H9 (cell line): ENCODE measurements at regions not wholly inside any gene's neighbourhood (a gene's known extent, or its start where the extent isn't known, plus 50 kb on each side); places are given as distances from the start of the nearest gene placed in this dataset.
"Not testable (repeated sequence)": the region's sequence is repeated elsewhere in the genome, so short reads cannot be mapped to it uniquely, and the experiment has no call there.

Experiments used
- DNase-seq: peaks from one replicate; pipeline ENCODE4 v3.0.0-alpha.2; 2017
- H2AFZ ChIP-seq: one replicate; pipeline ENCODE4 v1.6.1; 2013; ENCODE audit warnings: mild to moderate bottlenecking, low read length, control low read depth, moderate library complexity
- H2AK5ac ChIP-seq: 2 replicates; pipeline ENCODE4 v1.6.1; 2013; ENCODE audit warnings: low read length, control low read depth, mixed read lengths; ENCODE audit not compliant: insufficient read length
- H2BK120ac ChIP-seq: one replicate; pipeline ENCODE4 v1.6.1; 2013; ENCODE audit warnings: low read depth, mild to moderate bottlenecking, low read length, control low read depth, inconsistent platforms; ENCODE audit not compliant: poor library complexity, severe bottlenecking
- H2BK12ac ChIP-seq: 2 replicates; pipeline ENCODE4 v1.6.1; 2013; ENCODE audit warnings: low read length, control low read depth, mixed read lengths, low read depth; ENCODE audit not compliant: insufficient read length
- H2BK15ac ChIP-seq: 2 replicates; pipeline ENCODE4 v1.6.1; 2013; ENCODE audit warnings: low read depth, low read length, control low read depth
- H2BK20ac ChIP-seq: one replicate; pipeline ENCODE4 v1.6.1; 2013; ENCODE audit warnings: low read depth, mild to moderate bottlenecking, low read length, control low read depth, inconsistent platforms; ENCODE audit not compliant: poor library complexity, severe bottlenecking
- H2BK5ac ChIP-seq: 2 replicates; pipeline ENCODE4 v1.6.1; 2013; ENCODE audit warnings: low read length, control low read depth, mixed read lengths; ENCODE audit not compliant: insufficient read length
- H3K14ac ChIP-seq: 2 replicates; pipeline ENCODE4 v1.6.1; 2013; ENCODE audit warnings: low read length, control low read depth; ENCODE audit not compliant: insufficient read depth
- H3K18ac ChIP-seq: 2 replicates; pipeline ENCODE4 v1.6.1; 2013; ENCODE audit warnings: low read depth, mild to moderate bottlenecking, mixed read lengths, low read length, control low read depth; ENCODE audit not compliant: insufficient read length
- H3K23ac ChIP-seq: 2 replicates; pipeline ENCODE4 v1.6.1; 2013; ENCODE audit warnings: low read length, control low read depth, mixed read lengths, low read depth; ENCODE audit not compliant: insufficient read length
- H3K23me2 ChIP-seq: 2 replicates; pipeline ENCODE4 v1.6.1; 2013; ENCODE audit warnings: low read depth, mild to moderate bottlenecking, mixed read lengths, low read length, control low read depth; ENCODE audit not compliant: insufficient read length, poor library complexity, severe bottlenecking
- H3K27ac ChIP-seq: 2 replicates; pipeline ENCODE4 v1.5.1; 2013; ENCODE audit warnings: low read length, control low read depth, mixed read lengths, low read depth; ENCODE audit not compliant: insufficient read length
- H3K27me3 ChIP-seq: 2 replicates; pipeline ENCODE4 v1.6.1; 2013; ENCODE audit warnings: low read length, control low read depth, inconsistent platforms; ENCODE audit not compliant: insufficient read depth
- H3K4ac ChIP-seq: 2 replicates; pipeline ENCODE4 v1.6.1; 2013; ENCODE audit warnings: low read depth, mild to moderate bottlenecking, control low read depth, inconsistent platforms, low read length, moderate library complexity
- H3K4me1 ChIP-seq: 2 replicates; pipeline ENCODE4 v1.6.1; 2013; ENCODE audit warnings: low read length, control low read depth, inconsistent platforms; ENCODE audit not compliant: insufficient read depth
- H3K4me2 ChIP-seq: 2 replicates; pipeline ENCODE4 v1.6.1; 2013; ENCODE audit warnings: low read length, control low read depth, mixed read lengths; ENCODE audit not compliant: insufficient read length, insufficient read depth
- H3K56ac ChIP-seq: 2 replicates; pipeline ENCODE4 v1.6.1; 2013; ENCODE audit warnings: low read depth, mild to moderate bottlenecking, mixed read lengths, low read length, control low read depth; ENCODE audit not compliant: insufficient read length
- H3K79me1 ChIP-seq: 2 replicates; pipeline ENCODE4 v1.6.1; 2013; ENCODE audit warnings: low read depth, mild to moderate bottlenecking, moderate library complexity, low read length, control low read depth, inconsistent platforms; ENCODE audit not compliant: insufficient read depth, poor library complexity, severe bottlenecking
- H3K79me2 ChIP-seq: 2 replicates; pipeline ENCODE4 v1.6.1; 2013; ENCODE audit warnings: low read length, control low read depth, inconsistent platforms; ENCODE audit not compliant: insufficient read depth
- H3K9ac ChIP-seq: 2 replicates; pipeline ENCODE4 v1.6.1; 2013; ENCODE audit warnings: low read length, control low read depth, mixed read lengths; ENCODE audit not compliant: insufficient read length; ENCODE audit errors: extremely low read depth
- H3K9me3 ChIP-seq: one replicate; pipeline ENCODE4 v1.6.1; 2013; ENCODE audit warnings: low read depth, low read length, inconsistent platforms; ENCODE audit not compliant: control insufficient read depth
- H3T11ph ChIP-seq: one replicate; pipeline ENCODE4 v1.6.1; 2013; ENCODE audit warnings: mild to moderate bottlenecking, low read length, control low read depth, inconsistent platforms
- H4K20me1 ChIP-seq: one replicate; pipeline ENCODE4 v1.6.1; 2013; ENCODE audit not compliant: control insufficient read depth, insufficient read length, insufficient read depth
- H4K5ac ChIP-seq: 2 replicates; pipeline ENCODE4 v1.6.1; 2013; ENCODE audit warnings: low read depth, mild to moderate bottlenecking, mixed read lengths, low read length, control low read depth; ENCODE audit not compliant: insufficient read length
- H4K8ac ChIP-seq: replicated peaks from 2 replicates; pipeline ENCODE4 v1.6.1; 2013; ENCODE audit warnings: low read length, control low read depth, mixed read lengths, low read depth; ENCODE audit not compliant: insufficient read length
- H4K91ac ChIP-seq: 2 replicates; pipeline ENCODE4 v1.6.1; 2013; ENCODE audit warnings: low read depth, mild to moderate bottlenecking, moderate library complexity, mixed read lengths, low read length, control low read depth; ENCODE audit not compliant: insufficient read length
- H3K27ac Mint-ChIP-seq, 3 experiments: 2 replicates in 2 of 3; 3 replicates in 1 of 3; pipeline ENCODE4 v1.8.0; 2020 to 2021; ENCODE audit warnings: mixed read lengths in 3 of 3, mild to moderate bottlenecking in 1 of 3, moderate library complexity in 1 of 3
- H3K27me3 Mint-ChIP-seq: 2 replicates; pipeline ENCODE4 v1.8.0; 2021; ENCODE audit warnings: low read depth, mild to moderate bottlenecking, moderate library complexity, mixed read lengths
- H3K36me3 Mint-ChIP-seq, 3 experiments: 2 replicates in 2 of 3; 3 replicates in 1 of 3; pipeline ENCODE4 v1.8.0; 2020 to 2021; ENCODE audit warnings: low read depth in 3 of 3, mixed read lengths in 3 of 3; ENCODE audit not compliant: insufficient read depth in 1 of 3
- H3K4me1 Mint-ChIP-seq, 2 experiments: 2 replicates each; pipeline ENCODE4 v1.8.0; 2020; ENCODE audit warnings: mixed read lengths in 2 of 2
- H3K4me3 Mint-ChIP-seq, 2 experiments: 2 replicates in 1 of 2; 3 replicates in 1 of 2; pipeline ENCODE4 v1.8.0; 2020 to 2021; ENCODE audit warnings: mild to moderate bottlenecking in 2 of 2, mixed read lengths in 2 of 2, moderate library complexity in 1 of 2
- H3K9me3 Mint-ChIP-seq, 2 experiments: 2 replicates in 1 of 2; 3 replicates in 1 of 2; pipeline ENCODE4 v1.8.0; 2020; ENCODE audit warnings: mild to moderate bottlenecking in 2 of 2, mixed read lengths in 2 of 2, moderate library complexity in 1 of 2
- WGBS: extraction: QIAGEN DNeasy Blood & Tissue Kit; methylation state at CpG from one replicate; pipeline ENCODE4 v1.1.7; 2013; ENCODE audit warnings: missing lambda C conversion rate, low lambda C conversion rate, mixed read lengths; ENCODE audit not compliant: insufficient read length; ENCODE audit errors: extremely low coverage; 5-methylcytosine and 5-hydroxymethylcytosine counted together

DNA sequence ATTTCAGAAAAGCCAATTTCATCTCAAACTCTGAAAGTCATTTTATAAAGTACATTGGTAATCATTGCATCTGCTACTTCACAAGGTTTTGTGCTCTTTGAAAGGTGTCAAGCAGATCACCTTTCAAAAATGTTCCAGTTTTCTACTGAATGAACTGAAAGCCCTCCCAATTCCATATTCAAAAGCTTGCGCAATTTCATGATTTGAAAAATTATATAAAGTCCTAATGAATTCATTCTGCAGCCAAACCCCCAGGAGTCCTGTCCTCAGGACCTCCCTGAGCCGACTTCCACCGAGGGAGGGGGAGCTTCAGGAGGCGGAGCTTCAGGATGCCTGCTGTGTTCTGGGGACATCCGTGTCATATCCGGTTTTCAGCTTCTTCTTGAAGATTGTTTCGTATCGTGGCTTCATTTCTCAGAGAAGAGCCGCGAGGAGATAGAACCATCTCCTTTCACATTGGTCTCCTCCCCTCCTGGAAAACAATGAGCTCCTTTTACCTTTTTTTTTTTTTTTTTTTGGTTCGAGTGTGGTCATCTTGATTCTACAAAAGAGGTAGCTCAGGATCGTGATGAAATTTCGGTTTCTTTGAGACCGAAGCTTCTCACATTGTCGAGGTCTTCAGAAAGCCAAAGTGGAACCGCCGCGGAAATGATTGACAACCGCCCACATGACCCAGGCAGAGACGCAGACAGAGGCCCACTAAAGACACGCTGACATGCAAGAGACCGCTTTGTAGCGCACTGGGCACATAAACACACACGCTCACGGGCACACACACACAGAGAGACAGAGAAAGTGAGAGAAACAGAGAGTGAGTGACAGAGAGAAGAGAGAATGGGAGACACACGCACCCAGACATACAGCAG, 553.8 kb upstream of the ZNF337 start:
- not testable (repeated sequence) for H3K4me3 Mint-ChIP-seq, H2BK20ac ChIP-seq, H4K8ac ChIP-seq, H3K79me1 ChIP-seq, H3K9me3 ChIP-seq, H2BK15ac ChIP-seq, H2BK12ac ChIP-seq, H3K4me1 Mint-ChIP-seq, H3K9ac ChIP-seq, H3K4me2 ChIP-seq, H2AK5ac ChIP-seq, H3K27me3 ChIP-seq, H3K4me1 ChIP-seq, H4K20me1 ChIP-seq, H3K79me2 ChIP-seq, H3K27ac ChIP-seq, H4K5ac ChIP-seq, H3K4ac ChIP-seq, H3K23me2 ChIP-seq, H2BK120ac ChIP-seq, H3K14ac ChIP-seq, H2BK5ac ChIP-seq, H3K23ac ChIP-seq, H3K56ac ChIP-seq, H3K18ac ChIP-seq, H3T11ph ChIP-seq, H2AFZ ChIP-seq, H3K36me3 Mint-ChIP-seq, H3K27me3 Mint-ChIP-seq, DNase-seq, H4K91ac ChIP-seq
- Mint-ChIP-seq H3K9me3 (peaks cover 17 to 35% of the 10 kb centered on the region in 2 experiments), H3K27ac (peak overlapping the region in 1 of 3 experiments; percentile 10; a peak in 1 of 7 replicates)
- WGBS: no CpG with 5 or more reads among the region's 26 CpGs
